Peyer's patch (tissue), 4 donors: ENCODE measurements at regions not wholly inside any gene's neighbourhood (a gene's known extent, or its start where the extent isn't known, plus 50 kb on each side); places are given as distances from the start of the nearest gene placed in this dataset.

Experiments used
- DNase-seq, 3 donors: peaks; one replicate each; pipeline ENCODE4 v3.0.0-alpha.2; 2017 to 2019
- H3K27ac ChIP-seq, 4 donors: fragments of 200-600 bp; sonication (generic); one replicate each; pipeline ENCODE4 v1.5.1; 2016 to 2019
- H3K27me3 ChIP-seq, 2 donors: fragments of 200-600 bp; sonication (generic); one replicate each; pipeline ENCODE4 v1.5.1; 2019
- H3K36me3 ChIP-seq, 3 donors: fragments of 200-600 bp; sonication (generic); one replicate each; pipeline ENCODE4 v1.5.1; 2016 to 2019
- H3K4me1 ChIP-seq, 4 donors: fragments of 200-600 bp; sonication (generic); one replicate each; pipeline ENCODE4 v1.5.1; 2016 to 2019
- H3K4me3 ChIP-seq, 4 donors: fragments of 200-600 bp; sonication (generic); 1 replicate in 3 of 4; 2 replicates in 1 of 4; pipeline ENCODE4 v1.5.1; 2016 to 2019; ENCODE audit warnings: mild to moderate bottlenecking in 1 of 4
- H3K9me3 ChIP-seq, 4 donors: fragments of 200-600 bp; sonication (generic); one replicate each; pipeline ENCODE4 v1.5.1; 2016 to 2019; ENCODE audit warnings: mild to moderate bottlenecking in 1 of 4
- CTCF ChIP-seq, 6 experiments: fragments of 450-650 bp in 4 of 6; fragments of 200-600 bp in 2 of 6; sonication (generic) in 1 of 6; IDR thresholded peaks; one replicate each; pipeline ENCODE4 v1.5.1; 2017 to 2019; ENCODE audit warnings: antibody characterized with exemption in 6 of 6, mild to moderate bottlenecking in 3 of 6, moderate library complexity in 1 of 6
- POLR2A ChIP-seq, 2 donors: fragments of 450-650 bp; IDR thresholded peaks; one replicate each; pipeline ENCODE4 v1.5.1; 2017; ENCODE audit warnings: antibody characterized with exemption in 2 of 2, mild to moderate bottlenecking in 2 of 2, moderate library complexity in 2 of 2

- no peak for TF ChIP-seq POLR2A (IDR thresholded peaks at IDR 0.05)
- no peak for TF ChIP-seq CTCF (IDR thresholded peaks at IDR 0.05)
- Histone ChIP-seq H3K4me1 (peaks cover 0 to 15% (median 6%) of the 10 kb centered on the region in 4 donors), H3K27ac (no peak overlapping the region), H3K9me3 (no peaks in the 10 kb centered on the region), H3K36me3 (no peaks in the 10 kb centered on the region), H3K4me3 (no peak overlapping the region), H3K27me3 (no peaks in the 10 kb centered on the region)
- DNase-seq, result no peak
These were observed 136.5 kb upstream of the TBL1XR1 start for GRCh38 chr3:177333533-177334520.

- Histone ChIP-seq H3K4me1 (peaks cover 0 to 18% (median 6%) of the 10 kb centered on the region in 4 donors), H3K27ac (no peak overlapping the region), H3K4me3 (no peak overlapping the region), H3K36me3 (no peaks in the 10 kb centered on the region), H3K9me3 (no peaks in the 10 kb centered on the region), H3K27me3 (no peaks in the 10 kb centered on the region)
- TF ChIP-seq POLR2A (IDR thresholded peaks at IDR 0.05), result no peak
- TF ChIP-seq CTCF (IDR thresholded peaks at IDR 0.05), result no peak
- no peak for DNase-seq
These were observed 137.5 kb upstream of the TBL1XR1 start for GRCh38 chr3:177334803-177335202.

- Histone ChIP-seq H3K27me3 (no peaks in the 10 kb centered on the region), H3K36me3 (no peaks in the 10 kb centered on the region), H3K27ac (peak overlapping the region in 1 of 4 donors; percentile 14), H3K4me3 (no peak overlapping the region), H3K4me1 (peaks cover 0 to 21% (median 6%) of the 10 kb centered on the region in 4 donors), H3K9me3 (no peaks in the 10 kb centered on the region)
- no peak for DNase-seq
- TF ChIP-seq POLR2A (IDR thresholded peaks at IDR 0.05), result no peak
- no peak for TF ChIP-seq CTCF (IDR thresholded peaks at IDR 0.05)
These were observed 138.4 kb upstream of the TBL1XR1 start for GRCh38 chr3:177335728-177336127.

GRCh38 chr3:177336873-177337450 is 139.7 kb upstream of the TBL1XR1 start:
- H3K4me1 ChIP-seq, result peaks cover 0 to 21% (median 6%) of the 10 kb centered on the region in 4 donors
- H3K27ac ChIP-seq, result no peak overlapping the region
- TF ChIP-seq CTCF (IDR thresholded peaks at IDR 0.05), result no peak
- TF ChIP-seq POLR2A (IDR thresholded peaks at IDR 0.05), result no peak

GRCh38 chr3:177337541-177338331 is 140.5 kb upstream of the TBL1XR1 start:
- H3K36me3 ChIP-seq, result no peaks in the 10 kb centered on the region
- no peaks in the 10 kb centered on the region for H3K27me3 ChIP-seq
- H3K9me3 ChIP-seq, result no peaks in the 10 kb centered on the region
- H3K27ac ChIP-seq, result peak overlapping the region; percentile 4 to 62 (median 32)
- peaks cover 0 to 21% (median 6%) of the 10 kb centered on the region in 4 donors for H3K4me1 ChIP-seq
- no peak for TF ChIP-seq CTCF (IDR thresholded peaks at IDR 0.05)
- TF ChIP-seq POLR2A (IDR thresholded peaks at IDR 0.05), result no peak
- peak in 2 of 3 donors; percentile 36 to 58 for DNase-seq
- no peak overlapping the region for H3K4me3 ChIP-seq

More at GRCh38 chr3:177336873-177337450, 139.7 kb upstream of the TBL1XR1 start:
- no peak for DNase-seq
- no peaks in the 10 kb centered on the region for H3K27me3 ChIP-seq
- no peak overlapping the region for H3K4me3 ChIP-seq
- H3K9me3 ChIP-seq, result no peaks in the 10 kb centered on the region
- H3K36me3 ChIP-seq, result no peaks in the 10 kb centered on the region
